Thymus (tissue), 11 donors: ENCODE measurements at regions not wholly inside any gene's neighbourhood (a gene's known extent, or its start where the extent isn't known, plus 50 kb on each side); places are given as distances from the start of the nearest gene placed in this dataset.

Experiments
- DNase-seq, 9 donors: peaks; one replicate each; pipeline ENCODE4 v3.0.0-alpha.2; 2013; ENCODE audit warnings: low spot score in 9 of 9, low read depth in 6 of 9, missing footprints in 1 of 9
- H3K27ac ChIP-seq, 2 donors: one replicate each; pipeline ENCODE4 v1.5.1; 2013; ENCODE audit warnings: control low read depth in 1 of 2, low read depth in 1 of 2, low read length in 1 of 2, mild to moderate bottlenecking in 1 of 2, moderate library complexity in 1 of 2
- H3K27me3 ChIP-seq, 2 donors: one replicate each; pipeline ENCODE4 v1.5.1; 2013; ENCODE audit warnings: low read length in 1 of 2; ENCODE audit not compliant: control insufficient read depth in 2 of 2, insufficient read depth in 1 of 2
- H3K36me3 ChIP-seq, 2 donors: one replicate each; pipeline ENCODE4 v1.5.1; 2013; ENCODE audit warnings: low read length in 1 of 2, mild to moderate bottlenecking in 1 of 2, moderate library complexity in 1 of 2; ENCODE audit not compliant: control insufficient read depth in 2 of 2, insufficient read depth in 2 of 2
- H3K4me1 ChIP-seq, 2 donors: one replicate each; pipeline ENCODE4 v1.5.1; 2013; ENCODE audit warnings: low read length in 2 of 2; ENCODE audit not compliant: control insufficient read depth in 2 of 2, insufficient read depth in 2 of 2
- H3K4me3 ChIP-seq, 2 donors: one replicate each; pipeline ENCODE4 v1.5.1; 2013; ENCODE audit warnings: low read length in 2 of 2, control low read depth in 1 of 2, mild to moderate bottlenecking in 1 of 2
- H3K9me3 ChIP-seq, 2 donors: one replicate each; pipeline ENCODE4 v1.5.1; 2013; ENCODE audit warnings: low read length in 1 of 2, mild to moderate bottlenecking in 1 of 2; ENCODE audit not compliant: control insufficient read depth in 2 of 2, insufficient read depth in 1 of 2
- WGBS: extraction: QIAGEN DNeasy Blood & Tissue Kit; methylation state at CpG from one replicate; pipeline ENCODE4 v1.1.7; 2013; 5-methylcytosine and 5-hydroxymethylcytosine counted together
- donor health status: healthy.

- 89% methylated on average over 3 of the region's 3 CpGs for WGBS
- Histone ChIP-seq H3K36me3 (no peaks in the 10 kb centered on the region), H3K27ac (no peak overlapping the region), H3K4me1 (peaks cover 0 to 3% of the 10 kb centered on the region in 2 donors), H3K9me3 (no peaks in the 10 kb centered on the region), H3K27me3 (no peaks in the 10 kb centered on the region), H3K4me3 (no peak overlapping the region)
- DNase-seq, result no peak
Observed at GRCh38 chr7:153393666-153394065, 634.1 kb downstream of the ACTR3B start.

DNA sequence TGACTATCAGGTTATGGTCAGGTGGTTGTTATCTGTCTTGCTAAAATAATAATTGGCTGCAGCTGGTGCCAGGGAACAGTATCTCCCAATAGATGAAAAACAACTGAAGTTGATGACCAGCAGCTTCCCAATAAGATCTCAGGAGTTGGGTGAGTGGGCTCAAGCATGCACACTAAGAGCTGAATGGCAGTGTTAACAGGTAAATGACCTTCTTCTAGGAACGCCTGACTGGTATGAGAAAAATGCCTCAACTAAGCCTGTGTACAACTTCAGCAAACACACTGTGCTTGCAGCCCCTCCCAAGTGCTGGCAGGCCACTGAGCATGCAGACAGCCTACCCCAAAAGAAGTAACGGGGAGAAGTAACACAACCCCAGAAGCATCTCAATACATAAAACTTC lies 636.9 kb downstream of the ACTR3B start:
- H3K36me3 ChIP-seq, result no peaks in the 10 kb centered on the region
- no peak for DNase-seq
- no peak overlapping the region for H3K27ac ChIP-seq
- peaks cover 0 to 4% of the 10 kb centered on the region in 2 donors for H3K9me3 ChIP-seq
- H3K4me3 ChIP-seq, result no peak overlapping the region
- H3K27me3 ChIP-seq, result no peaks in the 10 kb centered on the region
- 91% methylated on average over 2 of the region's 2 CpGs for WGBS
- no peaks in the 10 kb centered on the region for H3K4me1 ChIP-seq

DNA sequence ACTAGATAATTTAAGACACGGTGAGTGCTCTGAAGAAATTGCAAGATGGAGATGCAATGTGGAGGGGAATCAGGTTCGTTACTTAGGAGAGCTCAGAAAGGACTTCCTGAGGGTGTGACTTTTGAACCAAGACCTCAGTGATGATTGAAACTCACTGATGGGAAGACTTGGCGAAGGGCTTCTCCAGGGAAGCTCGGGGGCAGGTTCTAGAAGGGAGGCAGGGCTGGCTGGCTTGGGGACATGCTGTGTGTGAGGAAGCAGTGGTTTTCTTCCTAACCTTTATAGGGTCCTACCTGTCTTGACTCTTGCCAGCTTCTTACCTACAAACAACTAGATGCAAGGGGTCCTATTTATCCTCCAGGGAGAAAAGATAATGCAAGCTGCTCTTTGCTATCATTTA lies 637.9 kb downstream of the ACTR3B start:
- no peaks in the 10 kb centered on the region for H3K27me3 ChIP-seq
- no peaks in the 10 kb centered on the region for H3K36me3 ChIP-seq
- WGBS, result 82% methylated on average over 4 of the region's 4 CpGs
- H3K9me3 ChIP-seq, result peaks cover 0 to 4% of the 10 kb centered on the region in 2 donors
- no peak overlapping the region for H3K4me3 ChIP-seq
- no peak overlapping the region for H3K27ac ChIP-seq
- no peaks in the 10 kb centered on the region for H3K4me1 ChIP-seq
- no peak for DNase-seq

DNA sequence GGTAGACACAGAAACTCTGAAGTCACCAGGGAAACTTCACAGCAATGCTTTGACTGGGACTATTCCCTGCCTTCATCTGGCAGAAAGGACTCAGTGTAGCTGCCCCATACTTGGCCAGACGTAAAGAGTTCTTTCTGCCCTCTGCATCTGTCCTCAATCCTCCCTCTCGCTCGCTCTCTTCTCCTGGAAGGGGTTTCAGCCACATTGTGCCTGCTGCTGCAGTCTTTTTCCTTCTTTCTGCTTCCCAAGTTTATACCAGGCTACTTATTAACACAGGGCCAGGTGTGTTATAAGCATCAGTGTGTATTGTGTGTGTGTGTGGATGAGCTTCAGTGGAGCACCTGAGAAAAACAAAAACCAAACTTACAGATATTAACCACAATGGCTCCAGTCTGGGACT lies 638.4 kb downstream of the ACTR3B start:
- Histone ChIP-seq H3K4me3 (no peak overlapping the region), H3K27ac (no peak overlapping the region), H3K9me3 (peaks cover 0 to 7% of the 10 kb centered on the region in 2 donors), H3K36me3 (no peaks in the 10 kb centered on the region), H3K27me3 (no peaks in the 10 kb centered on the region), H3K4me1 (no peaks in the 10 kb centered on the region)
- no peak for DNase-seq
- WGBS, result 96% methylated on average over 3 of the region's 3 CpGs

DNA sequence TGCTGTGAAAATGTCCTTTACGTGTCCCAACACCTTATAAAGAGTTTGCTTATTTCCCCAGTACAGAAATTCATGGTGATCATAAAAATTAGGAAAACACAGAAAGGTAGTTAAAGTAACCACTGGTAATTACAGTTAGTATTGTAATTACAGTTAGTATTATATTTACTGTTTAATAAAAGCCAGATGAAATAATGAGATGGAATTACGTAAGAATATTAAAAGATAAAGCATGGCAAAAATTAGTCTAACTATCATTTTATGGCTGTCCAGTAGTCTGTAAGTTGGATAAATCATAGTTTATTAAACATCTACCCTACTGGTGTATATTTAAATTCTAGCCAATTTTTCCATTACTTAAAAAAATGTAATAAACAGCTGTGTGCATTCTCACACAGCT lies 638.8 kb downstream of the ACTR3B start:
- H3K4me1 ChIP-seq, result no peaks in the 10 kb centered on the region
- no peaks in the 10 kb centered on the region for H3K27me3 ChIP-seq
- no peak for DNase-seq
- no peaks in the 10 kb centered on the region for H3K36me3 ChIP-seq
- WGBS, result 87% methylated on average over 2 of the region's 2 CpGs
- H3K9me3 ChIP-seq, result peaks cover 0 to 9% of the 10 kb centered on the region in 2 donors
- no peak overlapping the region for H3K4me3 ChIP-seq
- H3K27ac ChIP-seq, result no peak overlapping the region

DNA sequence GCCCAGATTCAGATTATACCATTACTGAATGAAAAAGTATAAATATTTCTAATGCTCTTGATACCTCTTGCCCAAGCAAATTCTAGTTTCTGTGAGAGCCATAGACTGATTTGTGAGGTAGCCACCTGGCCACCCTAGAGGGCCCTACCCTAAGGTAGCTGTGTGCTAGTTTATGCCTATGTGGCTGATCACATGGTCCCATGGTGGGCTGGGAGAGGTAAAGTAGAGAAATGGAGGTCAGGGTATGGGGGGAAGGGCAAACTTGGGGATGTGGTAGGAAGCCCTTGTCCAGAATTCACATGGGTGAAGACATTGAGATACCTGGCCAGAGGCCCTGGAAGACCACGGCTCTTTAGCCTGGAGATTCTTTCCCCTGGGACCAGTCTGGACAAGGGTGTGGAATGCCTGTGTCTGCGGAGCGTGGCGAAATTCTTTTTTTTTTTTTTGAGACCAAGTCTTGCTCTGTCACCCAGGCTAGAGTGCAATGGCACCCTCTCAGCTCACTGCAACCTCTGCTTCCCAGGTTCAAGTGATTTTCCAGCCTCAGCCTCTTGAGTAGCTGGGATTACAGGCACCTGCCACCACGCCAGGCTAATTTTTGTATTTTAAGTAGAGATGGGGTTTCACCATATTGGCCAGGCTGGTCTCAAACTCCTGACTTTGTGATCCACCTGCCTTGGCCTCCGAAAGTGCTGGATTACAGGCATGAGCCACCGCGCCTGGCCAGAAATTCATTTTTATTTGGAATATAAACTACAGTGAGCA lies 639.4 kb downstream of the ACTR3B start:
- Histone ChIP-seq H3K4me3 (no peak overlapping the region), H3K9me3 (peaks cover 0 to 9% of the 10 kb centered on the region in 2 donors), H3K4me1 (no peaks in the 10 kb centered on the region), H3K36me3 (no peaks in the 10 kb centered on the region), H3K27ac (no peak overlapping the region), H3K27me3 (no peaks in the 10 kb centered on the region)
- 84% methylated on average over 8 of the region's 8 CpGs for WGBS
- no peak for DNase-seq

GRCh38 chr7:153399554-153399940 lies 640.0 kb downstream of the ACTR3B start:
- Histone ChIP-seq H3K4me1 (no peaks in the 10 kb centered on the region), H3K27me3 (no peaks in the 10 kb centered on the region), H3K27ac (no peak overlapping the region), H3K9me3 (peaks cover 0 to 9% of the 10 kb centered on the region in 2 donors), H3K4me3 (no peak overlapping the region), H3K36me3 (no peaks in the 10 kb centered on the region)
- 97% methylated on average over 1 of the region's 1 CpG for WGBS
- no peak for DNase-seq

DNA sequence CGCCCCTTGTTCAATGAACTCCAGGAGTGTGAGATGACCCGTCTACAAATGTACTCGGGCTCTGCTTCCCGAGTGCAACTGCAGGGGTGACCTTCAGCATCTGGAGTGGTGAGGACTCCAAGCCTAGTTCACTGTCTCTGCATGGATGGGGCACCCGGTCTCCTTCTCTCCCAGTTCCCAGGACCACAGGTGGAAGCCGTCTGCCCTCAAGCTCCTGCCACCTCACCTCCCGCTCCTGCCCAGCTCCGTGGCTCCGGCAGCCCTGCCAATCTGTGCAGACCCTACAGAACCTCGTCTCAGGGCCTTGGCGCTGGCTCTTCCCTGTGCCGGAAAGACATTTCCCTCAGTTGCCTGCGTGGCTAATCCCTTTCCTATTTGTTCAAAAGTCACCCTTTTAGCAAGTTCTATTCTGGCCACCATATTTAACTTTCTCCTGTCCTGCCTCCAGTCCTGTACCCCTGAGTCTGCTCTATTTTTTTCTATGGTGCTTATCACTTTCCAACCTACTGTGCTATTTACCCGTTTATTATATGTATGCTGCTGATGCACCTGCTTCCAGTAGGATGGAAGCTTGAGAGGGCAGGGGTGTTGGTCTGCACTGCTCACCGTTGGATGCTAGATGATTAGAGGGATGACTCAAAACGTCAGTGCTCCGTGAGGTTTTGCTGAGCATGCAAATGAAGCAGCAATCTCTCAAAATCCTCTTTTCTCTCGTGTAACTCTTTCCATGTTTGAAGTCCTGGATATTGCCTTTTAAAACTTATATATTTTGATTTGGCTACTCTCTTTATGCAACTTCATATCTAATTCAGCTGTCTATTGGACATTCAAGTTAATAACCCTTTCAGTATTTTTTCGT lies 641.4 kb downstream of the ACTR3B start:
- Histone ChIP-seq H3K27ac (no peak overlapping the region), H3K4me1 (no peaks in the 10 kb centered on the region), H3K36me3 (no peaks in the 10 kb centered on the region), H3K9me3 (peaks cover 0 to 9% of the 10 kb centered on the region in 2 donors), H3K27me3 (no peaks in the 10 kb centered on the region), H3K4me3 (no peak overlapping the region)
- 95% methylated on average over 19 of the region's 19 CpGs for WGBS
- DNase-seq, result no peak
